HS-5 (cell line): ENCODE measurements at regions not wholly inside any gene's neighbourhood (a gene's known extent, or its start where the extent isn't known, plus 50 kb on each side); places are given as distances from the start of the nearest gene placed in this dataset.

Experiments
- DNase-seq: peaks from one replicate; pipeline ENCODE4 v3.0.0-alpha.2; 2012; ENCODE audit warnings: low read depth

DNA sequence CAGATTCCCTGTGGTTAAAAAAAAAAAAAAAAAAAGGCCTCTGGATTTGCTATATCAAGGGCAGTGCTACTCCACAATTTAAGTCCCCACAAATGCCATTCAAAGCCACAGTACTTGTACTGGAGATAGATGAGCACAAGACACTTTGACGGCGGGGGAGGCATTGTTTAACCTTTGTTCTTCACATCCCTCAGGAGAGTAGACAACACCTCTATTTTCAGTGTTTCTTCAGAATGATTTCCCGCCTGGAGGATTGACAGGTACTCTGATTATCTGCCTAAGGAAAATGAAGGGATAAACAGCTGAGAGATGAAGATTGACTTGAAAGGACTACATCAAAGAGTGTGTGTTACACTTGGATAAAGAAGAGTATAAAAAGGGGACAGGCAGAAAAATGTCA lies 58.7 kb downstream of the OTOL1 start:
- DNase-seq, result no peak

DNA sequence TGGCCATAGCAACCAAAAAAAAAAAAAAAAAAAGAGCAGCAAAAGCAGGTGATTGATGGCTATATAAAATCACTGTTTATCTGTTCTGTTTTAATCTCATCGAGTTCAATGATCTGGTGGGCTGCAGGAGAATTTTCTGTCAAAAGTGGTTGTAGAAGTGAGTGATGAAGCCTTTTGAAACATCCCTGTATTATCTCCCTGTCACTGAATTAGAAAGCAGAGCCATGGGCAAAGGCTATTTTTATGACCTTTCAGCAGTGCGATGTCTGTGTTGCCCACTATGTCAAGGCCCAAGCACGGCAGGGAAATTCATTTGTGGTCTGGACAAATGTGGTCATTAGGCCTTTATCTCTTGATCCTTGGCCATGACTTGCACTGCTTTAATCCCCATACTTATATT lies 59.9 kb downstream of the OTOL1 start:
- no peak for DNase-seq

DNA sequence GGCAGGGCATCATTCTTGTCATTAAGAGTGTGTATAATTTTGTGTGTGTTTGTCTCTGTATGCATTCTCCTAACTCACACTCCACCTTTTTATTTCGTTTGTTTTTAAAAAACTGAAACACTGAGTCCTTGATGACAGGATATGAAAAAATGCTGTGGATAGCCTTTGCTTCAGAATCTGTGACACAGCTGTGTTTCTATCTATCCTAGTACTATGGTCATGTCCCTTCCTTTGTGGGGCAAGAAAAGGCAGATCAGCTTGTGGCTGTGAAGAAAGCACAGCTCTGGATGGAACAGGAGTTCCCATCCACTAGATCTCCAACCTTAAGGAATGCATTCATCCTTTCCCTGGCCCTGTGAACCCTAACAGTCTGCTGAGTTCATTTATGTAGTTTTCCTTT lies 60.3 kb downstream of the OTOL1 start:
- no peak for DNase-seq

DNA sequence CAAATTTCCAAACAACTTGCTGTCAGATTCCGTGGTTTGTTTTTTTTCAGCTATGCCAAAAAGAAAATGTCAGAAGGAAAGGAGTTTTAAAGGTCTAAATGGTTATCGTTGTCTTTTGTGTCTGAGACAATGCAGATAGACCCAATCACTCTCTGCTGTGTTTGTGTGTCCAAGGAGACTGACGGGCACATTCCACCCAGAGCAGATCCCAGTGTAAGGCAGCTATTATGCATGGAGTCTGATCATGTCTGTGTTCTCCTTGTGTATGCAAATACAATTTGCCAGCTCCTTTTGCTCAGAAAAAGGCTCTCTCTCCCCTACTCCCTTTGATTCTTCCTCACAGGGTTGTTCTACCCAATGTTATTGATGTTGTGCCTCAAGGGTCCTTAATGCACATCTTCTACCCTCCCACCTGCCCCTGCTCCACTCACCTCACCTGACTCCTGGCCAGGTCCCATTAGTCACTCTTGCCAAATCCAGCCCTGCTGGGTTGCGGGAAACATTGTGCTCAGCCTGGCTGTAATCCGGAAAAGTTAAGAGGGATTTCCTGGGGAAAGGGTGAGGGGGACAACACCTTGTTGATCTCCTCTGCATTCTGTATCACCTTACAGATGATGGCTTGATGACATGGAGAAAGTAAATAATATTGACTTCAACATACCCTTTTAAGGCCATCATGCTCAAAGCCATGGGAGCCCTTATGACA lies 61.0 kb downstream of the OTOL1 start:
- DNase-seq, result no peak

DNA sequence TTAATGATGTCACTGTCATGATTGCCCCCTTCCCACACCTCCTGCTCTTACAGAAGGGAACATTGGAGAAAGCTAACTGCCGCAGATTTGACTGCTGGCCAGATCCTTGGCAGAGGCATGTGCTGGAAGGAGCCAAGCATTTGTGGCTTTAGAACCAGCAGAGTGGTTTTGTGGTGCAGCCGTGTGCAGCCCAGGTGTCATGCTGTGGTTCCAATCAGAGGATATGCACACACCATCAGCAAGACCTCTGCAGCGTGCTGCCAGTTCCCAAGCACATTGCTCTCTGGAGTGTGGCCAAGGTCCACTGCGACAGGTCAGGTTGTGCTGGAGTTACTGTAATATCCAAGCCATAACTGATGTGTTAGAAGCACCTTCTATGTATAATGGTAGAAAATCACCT lies 61.6 kb downstream of the OTOL1 start:
- DNase-seq, result no peak

DNA sequence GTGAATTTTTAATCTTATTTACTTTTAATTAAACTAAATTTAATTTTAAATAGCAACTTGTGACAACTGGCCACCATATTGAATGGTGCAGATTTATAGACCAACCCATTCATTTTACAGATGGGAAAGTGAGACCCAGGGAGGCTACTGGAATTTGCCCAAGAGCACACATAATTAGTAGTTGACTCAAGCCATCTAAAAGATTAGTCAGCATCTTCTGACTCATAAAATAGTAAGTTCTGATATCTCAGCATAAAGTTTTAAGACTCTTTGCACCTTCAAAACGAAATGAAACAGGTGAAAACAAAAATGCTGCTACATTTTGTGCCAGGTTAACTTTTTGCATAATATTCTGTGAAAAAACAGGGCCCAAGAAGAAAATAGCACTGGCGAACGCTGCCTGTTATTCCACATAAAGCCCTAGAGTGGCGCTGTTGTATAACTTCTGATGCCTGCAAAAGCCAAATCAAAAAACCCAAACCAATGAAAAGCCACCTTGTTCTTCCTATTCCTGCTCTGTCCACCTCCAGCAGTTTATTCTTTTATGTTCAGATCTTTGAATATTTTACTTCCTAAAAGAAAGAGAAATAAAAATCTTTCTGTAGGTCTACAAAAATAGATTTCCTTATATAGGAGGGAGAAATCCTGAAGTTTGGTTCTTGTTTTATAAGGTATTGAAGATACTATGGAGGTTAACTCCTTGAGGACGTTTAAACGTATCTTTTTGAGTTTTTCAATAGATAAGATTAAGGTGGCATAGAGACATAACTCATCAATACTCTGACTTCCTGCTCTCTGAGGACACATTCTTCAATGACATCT lies 62.8 kb downstream of the OTOL1 start:
- DNase-seq, result peak; percentile 43

DNA sequence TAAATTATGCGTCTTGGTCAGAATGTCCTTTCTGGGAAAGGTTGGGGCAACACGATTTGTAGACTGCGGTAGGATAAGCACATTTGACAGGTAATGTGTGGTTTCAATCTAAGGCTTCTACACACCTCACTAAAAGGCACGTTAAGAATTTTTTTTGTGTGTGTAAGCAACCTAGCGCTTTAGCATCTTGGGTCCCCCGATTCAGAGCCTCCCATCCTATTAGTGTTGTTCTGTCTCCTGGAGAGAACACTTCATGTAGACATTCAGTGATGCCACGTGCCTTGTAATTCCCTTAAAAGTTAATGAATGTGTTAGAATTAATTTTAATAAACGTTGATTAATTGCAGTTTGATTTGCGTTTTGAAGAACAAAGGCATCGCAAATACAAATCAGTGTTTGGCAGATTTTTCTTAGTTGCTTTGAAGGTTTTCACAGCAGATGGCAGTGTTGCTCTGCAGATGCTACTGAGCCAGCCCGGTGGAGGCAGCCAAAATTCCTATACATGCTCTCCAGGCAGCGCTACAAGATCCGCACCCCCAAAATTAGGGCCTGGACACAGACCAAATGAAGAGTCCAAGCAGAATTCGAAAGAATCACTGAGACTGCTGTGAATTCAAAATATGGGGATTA lies 63.5 kb downstream of the OTOL1 start:
- DNase-seq, result peak; percentile 45

DNA sequence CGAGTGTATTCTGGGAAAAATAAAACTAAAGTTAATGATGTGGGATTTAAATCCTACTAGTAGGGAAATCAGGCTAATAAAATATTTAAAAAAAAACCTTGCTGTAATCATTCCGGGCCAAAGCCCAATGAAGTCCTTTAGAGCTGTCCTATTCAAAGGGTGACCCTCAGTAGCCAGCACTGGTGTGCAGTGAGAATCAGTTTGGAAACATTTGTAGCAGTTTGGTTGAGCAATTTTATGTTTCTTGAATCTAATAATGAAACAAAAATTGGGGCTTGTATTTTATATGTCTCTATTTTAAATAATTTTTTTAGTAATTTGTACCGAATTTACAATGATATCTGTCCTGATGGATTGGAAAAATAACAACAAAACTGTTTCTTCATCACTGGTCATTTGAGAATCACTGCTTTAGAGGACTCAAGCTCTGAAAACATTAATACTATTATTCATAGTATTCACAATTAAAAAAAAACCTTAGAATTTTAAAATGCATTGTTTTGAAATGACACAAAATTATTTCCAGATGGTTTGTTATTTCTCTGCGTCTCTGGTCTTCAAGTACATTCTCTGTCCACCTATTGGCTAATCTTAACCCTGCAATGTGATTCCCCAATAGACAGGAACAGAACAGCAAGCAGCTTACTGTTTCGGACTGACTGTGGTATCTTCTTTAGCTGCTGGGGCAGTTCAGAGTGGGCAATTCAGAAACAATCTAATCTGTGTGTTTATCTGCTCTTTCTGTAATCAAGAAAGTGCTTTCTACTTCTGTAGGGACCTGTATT lies 71.2 kb downstream of the OTOL1 start:
- DNase-seq, result no peak

DNA sequence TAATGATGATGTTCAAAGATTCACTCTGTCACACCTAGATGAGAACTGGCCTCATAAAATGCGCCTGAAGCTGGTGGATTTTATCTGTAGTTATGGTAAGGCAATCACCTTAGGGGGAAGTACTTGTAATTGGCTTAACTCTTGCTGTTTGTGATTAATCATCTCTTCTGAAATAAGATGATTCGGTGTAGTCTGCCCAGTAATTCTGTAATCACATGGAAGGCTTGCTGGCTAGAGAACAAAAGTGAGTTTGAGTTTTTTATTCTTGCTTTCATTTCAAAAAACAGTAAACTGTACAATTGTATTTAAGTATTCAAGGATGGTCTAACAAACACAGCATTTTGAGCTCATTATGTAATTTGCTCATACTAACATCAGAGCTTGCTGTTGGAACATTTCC lies 72.1 kb downstream of the OTOL1 start:
- DNase-seq, result no peak

DNA sequence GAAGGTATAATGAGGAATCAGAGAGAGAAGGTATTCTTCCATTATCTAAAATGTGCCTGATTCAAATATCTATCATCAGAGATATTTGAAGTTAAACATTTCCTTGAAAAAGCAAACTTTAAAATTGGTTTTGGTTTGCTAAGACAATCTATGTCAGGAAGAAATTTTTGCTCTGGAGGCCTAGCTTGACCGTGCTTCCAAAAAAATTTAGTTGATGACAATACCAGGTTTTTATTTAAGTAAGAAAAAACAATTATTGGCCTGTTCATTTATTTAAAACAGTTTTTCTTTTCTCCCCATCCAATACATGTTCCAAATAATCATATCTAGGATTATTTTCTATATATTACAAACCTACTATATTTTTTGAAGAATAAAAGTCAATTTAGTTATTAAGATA lies 75.3 kb downstream of the OTOL1 start:
- DNase-seq, result no peak

DNA sequence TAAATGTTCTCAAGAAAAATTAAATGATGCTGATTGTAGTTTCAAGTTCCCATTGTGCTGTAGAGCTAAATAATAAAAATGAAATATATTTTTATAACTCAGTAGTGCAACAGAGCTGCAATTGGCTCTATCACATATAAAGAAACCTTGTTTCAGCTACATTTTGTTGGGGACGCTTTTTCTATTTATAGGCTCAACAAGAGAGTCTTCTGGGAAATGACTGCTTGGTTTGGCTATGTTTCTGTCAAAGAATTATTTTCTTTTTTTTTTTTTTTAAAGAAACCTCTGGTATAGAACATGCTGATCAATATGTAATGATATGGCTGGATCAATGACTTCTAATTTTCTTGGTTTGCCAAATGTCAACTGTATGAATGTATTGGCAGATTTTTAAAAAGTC lies 76.5 kb downstream of the OTOL1 start:
- DNase-seq, result no peak

DNA sequence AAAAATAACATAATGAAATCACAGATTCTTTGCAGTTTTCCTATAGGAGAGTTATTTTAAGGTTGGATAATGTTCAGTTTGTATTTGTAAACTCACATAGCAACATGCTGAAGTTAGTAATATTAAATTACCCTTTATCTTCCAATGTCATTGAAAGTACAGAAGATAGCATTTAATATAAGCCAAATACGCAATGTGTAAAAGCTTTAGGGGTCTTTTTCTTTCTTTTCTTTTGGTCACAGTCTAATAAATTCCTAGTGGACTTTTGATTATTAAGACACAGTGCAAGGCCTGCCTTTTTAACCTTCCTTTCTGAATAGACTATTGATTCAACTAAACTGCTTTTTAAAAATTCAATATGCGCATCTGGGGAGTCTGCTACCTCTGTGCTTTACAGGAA lies 79.3 kb downstream of the OTOL1 start:
- DNase-seq, result no peak

DNA sequence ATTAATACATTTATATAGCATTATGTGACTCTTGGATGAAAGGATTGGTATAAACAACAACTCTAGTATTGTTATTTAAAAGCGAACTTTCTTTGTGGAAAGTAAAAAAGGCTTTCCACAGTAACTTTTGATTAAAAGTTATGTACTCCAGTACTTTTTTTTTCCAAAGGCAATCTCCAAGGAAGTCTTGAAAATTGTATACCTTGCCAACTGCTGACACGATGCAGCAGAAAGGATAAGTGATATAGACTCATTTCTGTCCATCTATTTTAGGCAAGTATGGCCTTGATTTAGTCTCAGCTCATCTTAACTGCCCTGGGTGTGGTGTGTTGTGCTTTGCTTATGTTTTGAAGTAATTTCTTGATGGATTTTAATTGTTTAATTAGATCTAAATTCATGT lies 79.7 kb downstream of the OTOL1 start:
- no peak for DNase-seq

DNA sequence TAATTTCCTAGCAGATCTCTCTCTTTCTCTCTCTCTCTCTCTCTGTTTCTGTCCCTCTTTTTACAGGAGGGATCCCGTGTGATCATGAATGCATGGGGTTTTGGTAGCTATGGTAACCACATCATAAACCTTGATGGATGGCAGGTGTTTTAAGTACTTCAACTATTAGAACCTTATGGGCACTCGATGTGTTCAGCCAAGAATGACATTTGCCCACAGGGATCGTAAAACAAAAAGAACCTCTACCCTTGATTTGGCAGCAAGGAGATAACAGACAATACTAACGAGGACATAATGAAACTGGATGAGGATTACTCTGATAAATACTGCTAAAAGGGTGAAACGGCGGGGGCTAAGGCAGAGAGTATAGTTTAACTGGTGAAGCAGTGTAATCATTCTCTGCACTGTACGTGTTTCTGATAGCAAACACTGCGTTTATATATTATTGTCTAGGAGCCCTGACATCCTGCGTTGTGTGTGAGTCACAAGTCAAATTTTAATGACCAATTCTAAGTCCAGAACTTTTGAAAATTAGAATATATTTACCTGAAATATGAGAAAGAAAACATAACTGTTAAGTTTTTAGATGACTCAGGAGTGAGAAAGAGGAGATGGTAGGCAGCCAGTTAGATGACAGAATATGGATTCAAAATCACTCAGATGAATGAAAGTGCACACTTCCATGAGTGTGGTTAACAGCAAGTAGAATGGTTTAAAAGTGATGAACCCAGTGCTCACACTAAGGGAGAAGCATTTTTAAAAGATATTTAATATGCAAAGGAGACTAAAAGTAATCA lies 80.3 kb downstream of the OTOL1 start:
- DNase-seq, result no peak

DNA sequence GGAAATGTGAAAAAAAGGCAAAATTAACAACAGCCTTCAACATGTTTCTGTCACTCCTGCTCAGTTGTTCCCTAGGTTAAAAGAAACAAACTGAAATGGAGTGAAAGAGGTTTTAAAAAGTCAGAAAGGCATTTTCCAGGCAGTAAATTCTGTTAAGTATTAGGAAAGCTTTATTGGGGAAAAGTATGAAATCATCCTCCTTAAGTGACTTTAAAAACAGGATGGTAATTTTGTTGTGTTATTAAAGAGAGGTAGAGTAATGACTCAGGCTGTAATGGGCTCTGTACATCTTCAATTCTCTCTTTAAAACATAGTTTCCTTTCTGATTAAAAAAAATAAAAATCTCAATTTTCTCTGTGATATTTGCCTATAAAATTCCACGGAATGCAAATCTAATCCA lies 81.1 kb downstream of the OTOL1 start:
- DNase-seq, result no peak

DNA sequence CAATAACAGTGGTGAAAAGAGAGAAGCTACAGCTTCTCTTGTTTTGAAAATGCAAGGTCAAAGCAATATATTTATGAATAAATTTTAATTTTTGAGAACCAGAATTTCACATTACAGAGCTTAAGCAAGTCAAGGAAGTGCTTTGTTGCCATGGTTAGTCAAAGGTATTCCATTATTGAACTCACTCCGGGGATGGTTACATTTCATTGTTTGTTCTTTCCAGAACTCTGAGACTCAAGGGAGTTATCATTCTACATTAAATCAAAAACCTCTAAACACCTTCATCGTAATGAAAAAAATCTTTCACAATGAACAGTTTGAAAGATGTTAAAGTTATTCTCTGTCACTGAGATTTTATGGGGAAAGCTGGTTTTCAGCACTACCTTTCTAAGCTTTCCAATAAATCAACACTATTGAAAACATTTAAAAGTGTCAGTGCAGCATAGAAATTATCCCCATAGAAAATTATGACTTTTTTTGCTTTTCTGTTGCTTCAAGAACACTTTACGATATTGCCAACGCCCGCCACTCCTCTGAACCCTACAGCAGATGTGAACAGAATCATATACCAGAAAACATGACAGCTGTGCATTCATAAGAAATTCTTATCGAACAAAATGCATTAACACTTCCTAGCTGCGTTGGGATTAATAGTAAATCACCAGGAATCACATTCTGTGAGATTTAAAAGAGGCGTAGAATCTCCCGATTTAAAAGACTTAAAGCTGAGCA lies 83.0 kb downstream of the OTOL1 start:
- no peak for DNase-seq

DNA sequence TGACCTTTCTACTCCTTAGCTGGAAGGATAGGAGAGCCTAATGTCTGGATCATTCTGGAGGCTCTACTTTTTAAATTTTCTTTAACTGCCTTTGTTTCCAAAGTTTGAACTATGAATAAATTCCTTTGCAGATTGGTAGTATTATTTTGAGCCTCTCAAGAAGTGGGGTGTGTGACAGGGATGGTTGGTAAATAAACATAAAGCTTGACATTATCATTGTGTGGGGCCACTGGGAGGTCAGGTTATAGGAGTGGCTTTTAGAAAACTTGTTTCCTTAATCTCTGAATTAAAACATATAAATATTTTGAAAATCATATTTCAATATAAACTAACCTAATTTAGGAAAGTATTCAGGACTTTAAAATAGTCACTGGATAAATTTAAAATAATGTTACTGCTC lies 89.3 kb downstream of the OTOL1 start:
- no peak for DNase-seq

DNA sequence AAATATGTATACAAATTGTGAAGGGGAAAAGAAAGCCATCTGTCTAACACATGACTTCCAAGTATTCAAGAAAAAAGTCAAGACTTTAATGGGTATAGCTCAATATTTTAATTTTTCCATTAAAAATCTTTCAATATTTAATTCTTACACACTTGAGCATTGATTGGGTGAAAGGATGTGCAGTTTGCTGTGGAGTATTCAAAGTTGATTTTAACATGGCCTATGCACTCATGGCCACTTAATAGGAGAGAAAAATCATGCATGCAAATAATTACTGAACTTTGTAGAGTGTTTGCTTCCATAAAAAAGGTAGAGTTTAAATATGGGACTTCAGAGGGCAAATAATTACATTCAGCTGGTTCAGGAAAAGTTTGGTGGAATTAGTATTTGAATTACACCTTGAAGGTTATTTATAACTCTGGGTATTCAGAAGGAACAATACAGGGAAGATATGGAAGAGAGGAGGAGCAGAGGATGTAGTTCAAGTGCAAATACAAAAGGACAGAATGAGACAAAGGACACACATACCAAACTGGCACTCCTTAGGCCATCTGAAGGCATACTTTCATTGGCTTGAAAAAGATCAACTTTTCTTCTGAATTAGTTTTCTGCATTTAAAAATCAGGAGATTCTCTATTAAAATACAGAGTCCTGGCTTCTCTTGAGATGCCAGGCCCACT lies 90.1 kb downstream of the OTOL1 start:
- no peak for DNase-seq

DNA sequence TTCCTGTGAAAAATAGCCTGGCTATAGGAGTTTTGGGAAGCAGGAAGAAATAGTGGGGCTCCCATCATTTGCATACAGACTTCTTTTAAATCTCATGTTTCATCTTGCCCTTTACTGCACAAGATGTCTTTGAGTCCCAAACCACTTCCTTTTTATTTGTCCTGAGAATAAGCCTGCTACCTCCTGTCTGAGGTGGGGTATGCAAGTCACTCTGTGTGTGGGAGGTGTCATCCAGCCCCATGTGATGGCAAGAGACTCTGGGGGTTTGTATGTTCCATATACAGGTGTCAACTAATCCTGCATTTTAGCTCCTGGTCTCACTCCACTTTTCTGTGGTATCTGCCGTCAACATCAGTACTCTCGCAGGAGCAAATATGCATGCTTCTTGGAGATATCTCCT lies 102.0 kb downstream of the OTOL1 start:
- no peak for DNase-seq

DNA sequence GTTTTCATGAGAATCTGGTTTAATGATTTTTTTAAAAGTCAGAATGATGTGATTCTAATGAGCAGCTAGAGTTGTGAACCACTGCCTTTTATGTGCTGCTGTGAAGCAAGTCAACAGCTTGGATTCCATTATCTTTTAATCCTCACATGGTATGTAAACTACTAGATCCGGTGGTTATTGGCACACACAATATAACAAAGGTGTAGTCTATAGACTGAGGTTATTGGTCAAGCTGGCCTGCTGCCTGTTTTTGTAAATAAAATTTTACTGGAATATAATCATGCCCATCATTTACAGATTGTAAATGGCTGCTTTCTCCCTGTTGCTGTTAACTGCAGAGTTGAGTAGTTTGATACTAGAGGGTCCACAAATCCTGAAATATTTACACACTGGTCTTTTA lies 103.1 kb downstream of the OTOL1 start:
- no peak for DNase-seq
